HepG2 (cell line): ENCODE measurements at regions not wholly inside any gene's neighbourhood (a gene's known extent, or its start where the extent isn't known, plus 50 kb on each side); places are given as distances from the start of the nearest gene placed in this dataset.

ENCODE experiments used
- CEBPB ChIP-seq: IDR thresholded peaks from 2 replicates; pipeline ENCODE4 v1.6.1; 2011; ENCODE audit warnings: low read depth, low read length, improper control_type of control experiment, borderline replicate concordance
- FOXO1 ChIP-seq: sonication (generic); formaldehyde crosslinking; IDR thresholded peaks from 2 replicates; pipeline ENCODE4 v1.4.0; 2020; ENCODE audit warnings: missing genetic modification reagents

DNA sequence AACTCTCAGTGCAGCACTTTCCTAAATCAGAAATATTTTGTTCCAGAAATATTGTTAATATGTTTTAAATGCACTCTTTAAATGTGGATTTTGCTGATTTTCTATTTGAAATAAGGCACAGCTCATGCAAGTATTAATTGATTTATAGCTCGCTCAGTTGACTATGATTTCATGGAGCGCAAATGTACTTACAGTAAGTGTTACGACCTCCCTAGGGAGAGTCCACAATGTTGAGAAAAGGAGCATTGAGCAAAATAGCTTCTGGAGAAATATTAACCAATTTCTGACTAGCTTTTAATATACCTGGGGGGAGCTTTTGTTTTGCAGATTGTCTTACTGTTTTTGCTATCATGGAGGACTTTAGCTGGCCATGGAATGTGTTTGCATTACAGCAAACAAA is 1687.5 kb downstream of the STIM2 start:
- TF ChIP-seq CEBPB (no peak), FOXO1 (no peak)
